Peyer's patch (tissue), 4 donors: ENCODE measurements at regions not wholly inside any gene's neighbourhood (a gene's known extent, or its start where the extent isn't known, plus 50 kb on each side); places are given as distances from the start of the nearest gene placed in this dataset.
A peak's percentile ranks its signal among the peaks of the same experiment; 100 is the strongest.
"Not testable (repeated sequence)": the region's sequence is repeated elsewhere in the genome, so short reads cannot be mapped to it uniquely, and the experiment has no call there.

ENCODE experiments used
- DNase-seq, 3 donors: peaks; one replicate each; pipeline ENCODE4 v3.0.0-alpha.2; 2017 to 2019
- H3K27ac ChIP-seq, 4 donors: fragments of 200-600 bp; sonication (generic); one replicate each; pipeline ENCODE4 v1.5.1; 2016 to 2019
- H3K27me3 ChIP-seq, 2 donors: fragments of 200-600 bp; sonication (generic); one replicate each; pipeline ENCODE4 v1.5.1; 2019
- H3K36me3 ChIP-seq, 3 donors: fragments of 200-600 bp; sonication (generic); one replicate each; pipeline ENCODE4 v1.5.1; 2016 to 2019
- H3K4me1 ChIP-seq, 4 donors: fragments of 200-600 bp; sonication (generic); one replicate each; pipeline ENCODE4 v1.5.1; 2016 to 2019
- H3K4me3 ChIP-seq, 4 donors: fragments of 200-600 bp; sonication (generic); 1 replicate in 3 of 4; 2 replicates in 1 of 4; pipeline ENCODE4 v1.5.1; 2016 to 2019; ENCODE audit warnings: mild to moderate bottlenecking in 1 of 4
- H3K9me3 ChIP-seq, 4 donors: fragments of 200-600 bp; sonication (generic); one replicate each; pipeline ENCODE4 v1.5.1; 2016 to 2019; ENCODE audit warnings: mild to moderate bottlenecking in 1 of 4
- CTCF ChIP-seq, 6 experiments: fragments of 450-650 bp in 4 of 6; fragments of 200-600 bp in 2 of 6; sonication (generic) in 1 of 6; IDR thresholded peaks; one replicate each; pipeline ENCODE4 v1.5.1; 2017 to 2019; ENCODE audit warnings: antibody characterized with exemption in 6 of 6, mild to moderate bottlenecking in 3 of 6, moderate library complexity in 1 of 6
- POLR2A ChIP-seq, 2 donors: fragments of 450-650 bp; IDR thresholded peaks; one replicate each; pipeline ENCODE4 v1.5.1; 2017; ENCODE audit warnings: antibody characterized with exemption in 2 of 2, mild to moderate bottlenecking in 2 of 2, moderate library complexity in 2 of 2

- TF ChIP-seq POLR2A (IDR thresholded peaks at IDR 0.05) (no peak), CTCF (IDR thresholded peaks at IDR 0.05) (no peak)
- H3K36me3 ChIP-seq = no peaks in the 10 kb centered on the region
Measured at GRCh38 chr9:65459756-65460320, 174.8 kb upstream of the FOXD4L5 start.

GRCh38 chr9:65458992-65459391 lies 174.0 kb upstream of the FOXD4L5 start:
- no peaks in the 10 kb centered on the region for H3K4me1 ChIP-seq
- H3K4me3 ChIP-seq = no peak overlapping the region
- no peaks in the 10 kb centered on the region for H3K27me3 ChIP-seq
- no peaks in the 10 kb centered on the region for H3K36me3 ChIP-seq
- H3K27ac ChIP-seq = no peak overlapping the region
- peaks cover 0 to 7% (median 0%) of the 10 kb centered on the region in 4 donors for H3K9me3 ChIP-seq
- TF ChIP-seq CTCF (IDR thresholded peaks at IDR 0.05) (no peak), POLR2A (IDR thresholded peaks at IDR 0.05) (no peak)
- DNase-seq = no peak

More at GRCh38 chr9:65459756-65460320, 174.8 kb upstream of the FOXD4L5 start:
- H3K9me3 ChIP-seq = peaks cover 0 to 7% (median 0%) of the 10 kb centered on the region in 4 donors
- H3K4me1 ChIP-seq = no peaks in the 10 kb centered on the region
- no peaks in the 10 kb centered on the region for H3K27me3 ChIP-seq
- no peak for DNase-seq
- no peak overlapping the region for H3K4me3 ChIP-seq
- no peak overlapping the region for H3K27ac ChIP-seq

- H3K36me3 ChIP-seq = no peaks in the 10 kb centered on the region
Measured at GRCh38 chr9:65458465-65458864, 173.5 kb upstream of the FOXD4L5 start.

GRCh38 chr9:65456991-65457390 lies 172.0 kb upstream of the FOXD4L5 start:
- H3K27me3 ChIP-seq, DNase-seq, H3K4me1 ChIP-seq, H3K4me3 ChIP-seq, H3K9me3 ChIP-seq, H3K36me3 ChIP-seq, H3K27ac ChIP-seq: not testable (repeated sequence)

More at GRCh38 chr9:65458465-65458864, 173.5 kb upstream of the FOXD4L5 start:
- no peak overlapping the region for H3K27ac ChIP-seq
- DNase-seq = no peak
- H3K4me3 ChIP-seq = no peak overlapping the region
- TF ChIP-seq CTCF (IDR thresholded peaks at IDR 0.05) (no peak), POLR2A (IDR thresholded peaks at IDR 0.05) (no peak)
- no peaks in the 10 kb centered on the region for H3K4me1 ChIP-seq
- H3K27me3 ChIP-seq = no peaks in the 10 kb centered on the region
- peaks cover 0 to 7% (median 0%) of the 10 kb centered on the region in 4 donors for H3K9me3 ChIP-seq

GRCh38 chr9:65455751-65456647 lies 171.0 kb upstream of the FOXD4L5 start:
- not testable (repeated sequence) for H3K27me3 ChIP-seq, DNase-seq, H3K4me3 ChIP-seq, H3K27ac ChIP-seq, H3K36me3 ChIP-seq, H3K9me3 ChIP-seq, H3K4me1 ChIP-seq

GRCh38 chr9:65455136-65455535 lies 170.1 kb upstream of the FOXD4L5 start:
- not testable (repeated sequence) for DNase-seq, H3K4me3 ChIP-seq, H3K4me1 ChIP-seq, H3K36me3 ChIP-seq, H3K27me3 ChIP-seq, H3K27ac ChIP-seq, H3K9me3 ChIP-seq

- H3K27ac ChIP-seq, H3K9me3 ChIP-seq, H3K4me1 ChIP-seq, DNase-seq, H3K27me3 ChIP-seq, H3K4me3 ChIP-seq, H3K36me3 ChIP-seq: not testable (repeated sequence)
Measured at GRCh38 chr9:65454666-65455065, 169.7 kb upstream of the FOXD4L5 start.

- not testable (repeated sequence) for DNase-seq, H3K27ac ChIP-seq, H3K4me1 ChIP-seq, H3K36me3 ChIP-seq, H3K27me3 ChIP-seq, H3K9me3 ChIP-seq, H3K4me3 ChIP-seq
Measured at GRCh38 chr9:65454034-65454433, 169.0 kb upstream of the FOXD4L5 start.

- H3K27ac ChIP-seq, H3K9me3 ChIP-seq, H3K27me3 ChIP-seq, H3K4me1 ChIP-seq, H3K4me3 ChIP-seq, H3K36me3 ChIP-seq: not testable (repeated sequence)
- peak in 1 of 3 donors; percentile 25 for DNase-seq
Measured at GRCh38 chr9:65449886-65450610, 165.0 kb upstream of the FOXD4L5 start.
